ENCODE measurements at regions not wholly inside any gene's neighbourhood (a gene's known extent, or its start where the extent isn't known, plus 50 kb on each side); places are given as distances from the start of the nearest gene placed in this dataset.

GRCh38 chr21:26758083-26758880 lies 86.9 kb downstream of the ADAMTS1 start:
- no peaks in the 10 kb centered on the region for H3K9me1 ChIP-seq (ENCODE audit: control insufficient read depth, extremely low read depth, insufficient read depth, low read length)
- dilution Hi-C loops (cut with MboI; ENCODE audit: extremely low pct_ligation_motif_present, low sequenced_read_pairs) = no loop called here
- H3K9me3 ChIP-seq (ENCODE audit: control insufficient read depth, low read depth, low read length) = no peaks in the 10 kb centered on the region
- no peak overlapping the region for H3K9ac ChIP-seq (ENCODE audit: control insufficient read depth, extremely low read depth, insufficient read depth, low read length)
- no peak overlapping the region for H3K4me2 ChIP-seq (ENCODE audit: control insufficient read depth, extremely low read depth, insufficient read depth, low read depth, low read length)
- no peak for DNase-seq (ENCODE audit: low read depth, low spot score)
- H3K79me2 ChIP-seq (ENCODE audit: control insufficient read depth, insufficient read depth, low read length) = no peaks in the 10 kb centered on the region
- H3K36me3 ChIP-seq (ENCODE audit: control insufficient read depth in 2 of 2, extremely low read depth in 1 of 2, insufficient read depth in 2 of 2, low read length in 2 of 2) = no peaks in the 10 kb centered on the region
- no peak for TF ChIP-seq EZH2 (IDR thresholded peaks at IDR 0.05; ENCODE audit: low read length)
- TF ChIP-seq CTCF (optimal IDR thresholded peaks at IDR 0.05 in 1 of 3, IDR thresholded peaks at IDR 0.05 in 1 of 3, conservative IDR thresholded peaks at IDR 0.05 in 1 of 3; ENCODE audit: extremely low read depth in 1 of 3, insufficient read depth in 2 of 3, low read length in 3 of 3) = no peak
- H3K4me1 ChIP-seq (ENCODE audit: control insufficient read depth, extremely low read depth, insufficient read depth, low read length) = no peaks in the 10 kb centered on the region
- no peak overlapping the region for H3K4me3 ChIP-seq (ENCODE audit: control insufficient read depth in 2 of 3, extremely low read depth in 1 of 3, insufficient read depth in 2 of 3, low read depth in 1 of 3, low read length in 3 of 3)
- H4K20me1 ChIP-seq (ENCODE audit: control insufficient read depth, extremely low read depth, insufficient read depth, low read length) = no peaks in the 10 kb centered on the region
- H2AFZ ChIP-seq (ENCODE audit: control insufficient read depth, low read length) = no peak overlapping the region
- H3K27me3 ChIP-seq (ENCODE audit: control insufficient read depth, extremely low read depth, insufficient read depth, low read length) = no peaks in the 10 kb centered on the region
- no peak for FAIRE-seq
- H3K27ac ChIP-seq (ENCODE audit: control insufficient read depth, insufficient read depth, low read length) = no peak overlapping the region

GRCh38 chr21:26756491-26757159 lies 88.6 kb downstream of the ADAMTS1 start:
- Histone ChIP-seq H3K79me2 (ENCODE audit: control insufficient read depth, insufficient read depth, low read length) (no peaks in the 10 kb centered on the region), H2AFZ (ENCODE audit: control insufficient read depth, low read length) (no peak overlapping the region), H3K36me3 (ENCODE audit: control insufficient read depth in 2 of 2, extremely low read depth in 1 of 2, insufficient read depth in 2 of 2, low read length in 2 of 2) (no peaks in the 10 kb centered on the region), H3K9me3 (ENCODE audit: control insufficient read depth, low read depth, low read length) (no peaks in the 10 kb centered on the region), H3K9ac (ENCODE audit: control insufficient read depth, extremely low read depth, insufficient read depth, low read length) (no peak overlapping the region), H3K4me2 (ENCODE audit: control insufficient read depth, extremely low read depth, insufficient read depth, low read depth, low read length) (no peak overlapping the region), H3K27me3 (ENCODE audit: control insufficient read depth, extremely low read depth, insufficient read depth, low read length) (no peaks in the 10 kb centered on the region), H3K4me1 (ENCODE audit: control insufficient read depth, extremely low read depth, insufficient read depth, low read length) (no peaks in the 10 kb centered on the region), H4K20me1 (ENCODE audit: control insufficient read depth, extremely low read depth, insufficient read depth, low read length) (no peaks in the 10 kb centered on the region), H3K27ac (ENCODE audit: control insufficient read depth, insufficient read depth, low read length) (no peak overlapping the region), H3K9me1 (ENCODE audit: control insufficient read depth, extremely low read depth, insufficient read depth, low read length) (no peaks in the 10 kb centered on the region), H3K4me3 (ENCODE audit: control insufficient read depth in 2 of 3, extremely low read depth in 1 of 3, insufficient read depth in 2 of 3, low read depth in 1 of 3, low read length in 3 of 3) (no peak overlapping the region)
- TF ChIP-seq CTCF (optimal IDR thresholded peaks at IDR 0.05 in 1 of 3, IDR thresholded peaks at IDR 0.05 in 1 of 3, conservative IDR thresholded peaks at IDR 0.05 in 1 of 3; ENCODE audit: extremely low read depth in 1 of 3, insufficient read depth in 2 of 3, low read length in 3 of 3) (no peak), EZH2 (IDR thresholded peaks at IDR 0.05; ENCODE audit: low read length) (no peak)
- DNase-seq (ENCODE audit: low read depth, low spot score) (no peak), FAIRE-seq (no peak)
- dilution Hi-C loops (cut with MboI; ENCODE audit: extremely low pct_ligation_motif_present, low sequenced_read_pairs) = no loop called here
